IMR-90 (cell line): ENCODE measurements at regions not wholly inside any gene's neighbourhood (a gene's known extent, or its start where the extent isn't known, plus 50 kb on each side); places are given as distances from the start of the nearest gene placed in this dataset.

Experiments
- ATAC-seq: fragments of 200-7000 bp; cut with Tn5 transposase; 2 replicates; pipeline ENCODE4 v1.9.1; 2020; ENCODE audit warnings: low read depth, mild to moderate bottlenecking, moderate library complexity
- BruUV-seq: library from RNA; stranded (reverse); fragments of 400-500 nt; replicated peaks from 2 replicates; lab custom pipeline; 2021; lab: Mats Ljungman, UMichigan
- CTCF ChIA-PET: fragments of 300-600 bp; formaldehyde crosslinking; extraction: SDS; loops from one replicate; lab custom pipeline; 2021; ENCODE audit warnings: antibody characterized with exemption; lab: Yijun Ruan, JAX
- POLR2A ChIA-PET: fragments of 300-600 bp; sonication (Branson Sonifier 250); formaldehyde crosslinking; loops from one replicate; lab custom pipeline; 2022; ENCODE audit warnings: antibody characterized with exemption; ENCODE audit not compliant: unreplicated experiment; lab: Charles Lee
- DNase-seq: peaks from one replicate; pipeline ENCODE4 v3.0.0; 2013
- H2AFZ ChIP-seq: replicated peaks from 2 replicates; pipeline ENCODE3; 2013; ENCODE audit warnings: low read length, mild to moderate bottlenecking; ENCODE audit not compliant: poor library complexity
- H2AK5ac ChIP-seq: 2 replicates; pipeline ENCODE4 v1.6.1; 2013; ENCODE audit warnings: low read depth, low read length, inconsistent platforms
- H2AK9ac ChIP-seq: replicated peaks from 2 replicates; pipeline ENCODE3; 2013; ENCODE audit warnings: mild to moderate bottlenecking, low read depth, low read length, moderate library complexity; ENCODE audit not compliant: poor library complexity
- H2BK120ac ChIP-seq: 2 replicates; pipeline ENCODE4 v1.6.1; 2013; ENCODE audit warnings: low read depth, low read length, inconsistent platforms
- H2BK15ac ChIP-seq: 3 replicates; pipeline ENCODE4 v1.6.1; 2013; ENCODE audit warnings: low read depth, low read length, inconsistent platforms
- H2BK20ac ChIP-seq: 2 replicates; pipeline ENCODE4 v1.6.1; 2013; ENCODE audit warnings: low read depth, mild to moderate bottlenecking, inconsistent platforms, low read length, moderate library complexity
- H2BK5ac ChIP-seq: 2 replicates; pipeline ENCODE4 v1.6.1; 2013; ENCODE audit warnings: mild to moderate bottlenecking, low read depth, low read length, inconsistent platforms; ENCODE audit not compliant: poor library complexity, severe bottlenecking
- H3K14ac ChIP-seq: replicated peaks from 2 replicates; pipeline ENCODE4 v1.6.1; 2013; ENCODE audit warnings: low read depth, low read length, inconsistent platforms
- H3K18ac ChIP-seq: 2 replicates; pipeline ENCODE4 v1.6.1; 2013; ENCODE audit warnings: low read depth, low read length, control low read depth
- H3K23ac ChIP-seq: 2 replicates; pipeline ENCODE4 v1.6.1; 2013; ENCODE audit warnings: low read depth, low read length, inconsistent platforms
- H3K27ac ChIP-seq: 2 replicates; pipeline ENCODE4 v1.5.1; 2013; ENCODE audit warnings: mild to moderate bottlenecking, control low read depth, low read length; ENCODE audit not compliant: insufficient read depth
- H3K27me3 ChIP-seq: 2 replicates; pipeline ENCODE4 v1.6.1; 2013; ENCODE audit warnings: low read length; ENCODE audit not compliant: control insufficient read depth, insufficient read depth
- H3K36me3 ChIP-seq: 2 replicates; pipeline ENCODE4 v1.6.1; 2013; ENCODE audit warnings: low read length, mixed read lengths; ENCODE audit not compliant: control insufficient read depth, insufficient read depth
- H3K4ac ChIP-seq: 2 replicates; pipeline ENCODE4 v1.6.1; 2013; ENCODE audit warnings: low read depth, low read length, inconsistent platforms
- H3K4me1 ChIP-seq: 2 replicates; pipeline ENCODE4 v1.6.1; 2013; ENCODE audit warnings: low read length, mixed read lengths; ENCODE audit not compliant: control insufficient read depth, insufficient read depth
- H3K4me2 ChIP-seq: 2 replicates; pipeline ENCODE4 v1.6.1; 2013; ENCODE audit warnings: low read depth, mild to moderate bottlenecking, control low read depth, low read length, moderate library complexity
- H3K4me3 ChIP-seq: 2 replicates; pipeline ENCODE4 v1.5.1; 2013; ENCODE audit warnings: low read depth, mild to moderate bottlenecking, control low read depth, low read length, moderate library complexity; ENCODE audit not compliant: insufficient read depth
- H3K56ac ChIP-seq: 2 replicates; pipeline ENCODE4 v1.6.1; 2013; ENCODE audit warnings: low read length, inconsistent platforms; ENCODE audit not compliant: insufficient read depth; ENCODE audit errors: extremely low read depth
- H3K79me1 ChIP-seq, 2 experiments: 2 replicates each; pipeline ENCODE4 v1.6.1; 2013; ENCODE audit warnings: low read length in 2 of 2, inconsistent platforms in 1 of 2, low read depth in 1 of 2
- H3K9ac ChIP-seq: 2 replicates; pipeline ENCODE4 v1.6.1; 2013; ENCODE audit warnings: low read depth, low read length, control low read depth
- H3K9me1 ChIP-seq: 2 replicates; pipeline ENCODE4 v1.6.1; 2013; ENCODE audit warnings: low read length, inconsistent platforms; ENCODE audit not compliant: insufficient read depth
- H3K9me3 ChIP-seq: 2 replicates; pipeline ENCODE4 v1.6.1; 2013; ENCODE audit warnings: low read length; ENCODE audit not compliant: control insufficient read depth, insufficient read depth
- H4K20me1 ChIP-seq: 2 replicates; pipeline ENCODE4 v1.6.1; 2013; ENCODE audit warnings: low read length, inconsistent platforms; ENCODE audit not compliant: insufficient read depth
- H4K5ac ChIP-seq: 2 replicates; pipeline ENCODE4 v1.6.1; 2013; ENCODE audit warnings: mild to moderate bottlenecking, low read depth, low read length, control low read depth
- H4K8ac ChIP-seq, 2 experiments: 2 replicates each; pipeline ENCODE4 v1.6.1; 2013; ENCODE audit warnings: low read depth in 2 of 2, low read length in 2 of 2, control low read depth in 1 of 2, inconsistent platforms in 1 of 2
- H4K91ac ChIP-seq: 2 replicates; pipeline ENCODE4 v1.6.1; 2013; ENCODE audit warnings: low read depth, low read length, inconsistent platforms; ENCODE audit not compliant: insufficient read depth
- BHLHE40 ChIP-seq: fragments of 150-350 bp; IDR thresholded peaks from 2 replicates; pipeline ENCODE4 v1.6.1; 2016; ENCODE audit warnings: mild to moderate bottlenecking, low read depth, low read length
- CEBPB ChIP-seq: IDR thresholded peaks from 2 replicates; pipeline ENCODE4 v1.6.1; 2012; ENCODE audit warnings: low read depth, low read length, improper control_type of control experiment
- CHD1 ChIP-seq: IDR thresholded peaks from 2 replicates; pipeline ENCODE4 v1.6.1; 2012; ENCODE audit warnings: low read depth, low read length, improper control_type of control experiment
- FOS ChIP-seq: fragments of 150-350 bp; IDR thresholded peaks from 2 replicates; pipeline ENCODE4 v1.6.1; 2016; ENCODE audit warnings: low read depth, low read length
- MAFK ChIP-seq: IDR thresholded peaks from 2 replicates; pipeline ENCODE4 v1.6.1; 2012; ENCODE audit warnings: low read depth, low read length, improper control_type of control experiment
- MAZ ChIP-seq: IDR thresholded peaks from 2 replicates; pipeline ENCODE4 v1.6.1; 2012; ENCODE audit warnings: low read depth, mild to moderate bottlenecking, low read length, improper control_type of control experiment, moderate library complexity, borderline replicate concordance
- MXI1 ChIP-seq: IDR thresholded peaks from 2 replicates; pipeline ENCODE4 v1.6.1; 2012; ENCODE audit warnings: low read depth, mild to moderate bottlenecking, low read length, moderate library complexity, borderline replicate concordance
- NFE2L2 ChIP-seq: fragments of 150-350 bp; IDR thresholded peaks from 2 replicates; pipeline ENCODE4 v1.6.1; 2016; ENCODE audit warnings: low read depth, mild to moderate bottlenecking, low read length
- POLR2A ChIP-seq: IDR thresholded peaks from 2 replicates; pipeline ENCODE4 v1.6.1; 2012; ENCODE audit warnings: mild to moderate bottlenecking, low read depth, low read length
- RAD21 ChIP-seq: IDR thresholded peaks from 2 replicates; pipeline ENCODE4 v1.6.1; 2012; ENCODE audit warnings: low read length, improper control_type of control experiment
- RCOR1 ChIP-seq: IDR thresholded peaks from 2 replicates; pipeline ENCODE4 v1.6.1; 2012; ENCODE audit warnings: mild to moderate bottlenecking, low read length, improper control_type of control experiment; ENCODE audit not compliant: insufficient replicate concordance
- RFX5 ChIP-seq: IDR thresholded peaks from 2 replicates; pipeline ENCODE4 v1.8.0; 2012; ENCODE audit warnings: low read depth, mild to moderate bottlenecking, low read length, moderate library complexity
- SMC3 ChIP-seq: fragments of 150-350 bp; IDR thresholded peaks from 2 replicates; pipeline ENCODE4 v1.6.1; 2016; ENCODE audit warnings: low read depth, mild to moderate bottlenecking, antibody characterized with exemption, low read length, moderate library complexity
- WGBS, 2 experiments: methylation state at CpG; one replicate each; pipeline versions ENCODE4 v1.1.5 to v1.1.7; 2013; ENCODE audit warnings: missing lambda C conversion rate in 2 of 2; ENCODE audit not compliant: insufficient read length in 1 of 2; ENCODE audit errors: extremely low coverage in 2 of 2; 5-methylcytosine and 5-hydroxymethylcytosine counted together
- dilution Hi-C: fragments of 300-500 bp; cut with HindIII; formaldehyde crosslinking; loops from one replicate; pipeline ENCODE4 v1.14.3; 2018; ENCODE audit warnings: low sequenced_read_pairs; ENCODE audit not compliant: unreplicated experiment
- in situ Hi-C: fragments of 300-500 bp; cut with MboI; formaldehyde crosslinking; loops from 3 replicates; pipeline ENCODE4 v1.14.3; 2019; ENCODE audit warnings: low sequenced_read_pairs, inconsistent platforms, mixed read lengths
- intact Hi-C: fragments of 100-400 bp; cut with micrococcal nuclease; formaldehyde crosslinking; loops from 2 replicates; pipeline ENCODE4 v1.10.0; 2022
- TF ChIP-seq, protein P1 (sequence below): fragments of 150-350 bp; IDR thresholded peaks from 2 replicates; pipeline ENCODE4 v1.6.1; 2017; ENCODE audit warnings: mild to moderate bottlenecking, antibody characterized with exemption, low read length, low read depth
- TF ChIP-seq, protein P2 (sequence below): fragments of 150-350 bp; IDR thresholded peaks from 2 replicates; pipeline ENCODE4 v1.6.1; 2016; ENCODE audit warnings: low read depth, mild to moderate bottlenecking, low read length, moderate library complexity, borderline replicate concordance
- TF ChIP-seq, protein P3 (sequence below): conservative IDR thresholded peaks from 2 replicates; pipeline ENCODE4 v1.5.1; 2012; ENCODE audit warnings: mild to moderate bottlenecking, low read depth, low read length, improper control_type of control experiment

DNA sequence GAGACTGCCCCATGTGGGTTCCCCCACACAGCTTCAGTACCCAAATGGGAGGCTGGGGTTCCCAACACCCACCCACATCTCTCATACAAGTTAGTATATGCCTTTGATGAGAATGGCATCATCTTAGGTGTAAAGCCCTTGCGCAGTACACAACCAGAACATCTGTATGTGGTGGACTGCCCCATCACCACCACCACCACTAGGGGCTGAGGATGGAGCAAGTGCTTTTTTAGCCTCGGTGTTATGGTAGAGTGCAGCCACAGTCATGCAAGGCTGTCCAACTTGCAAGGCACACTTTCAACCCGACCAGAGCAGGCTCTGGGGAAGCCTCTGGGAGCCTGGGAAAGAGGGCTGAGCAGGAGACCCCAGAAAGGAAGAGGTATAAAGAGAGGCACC, 241.2 kb downstream of the TFCP2L1 start:
- H3K4me3 ChIP-seq = no peak overlapping the region
- H2BK15ac ChIP-seq = no peak overlapping the region
- no peak overlapping the region for H2BK120ac ChIP-seq
- no peak overlapping the region for H3K14ac ChIP-seq
- H3K18ac ChIP-seq = no peak overlapping the region
- no TSS peak for BruUV-seq
- no peak overlapping the region for H4K8ac ChIP-seq
- dilution Hi-C loops (no loop called here), intact Hi-C loops (no loop called here), in situ Hi-C loops (no loop called here)
- TF ChIP-seq, protein P1, sequence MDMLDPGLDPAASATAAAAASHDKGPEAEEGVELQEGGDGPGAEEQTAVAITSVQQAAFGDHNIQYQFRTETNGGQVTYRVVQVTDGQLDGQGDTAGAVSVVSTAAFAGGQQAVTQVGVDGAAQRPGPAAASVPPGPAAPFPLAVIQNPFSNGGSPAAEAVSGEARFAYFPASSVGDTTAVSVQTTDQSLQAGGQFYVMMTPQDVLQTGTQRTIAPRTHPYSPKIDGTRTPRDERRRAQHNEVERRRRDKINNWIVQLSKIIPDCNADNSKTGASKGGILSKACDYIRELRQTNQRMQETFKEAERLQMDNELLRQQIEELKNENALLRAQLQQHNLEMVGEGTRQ = no peak
- no peak for TF ChIP-seq NFE2L2
- TF ChIP-seq CHD1 = no peak
- TF ChIP-seq POLR2A = no peak
- no peak for TF ChIP-seq SMC3
- TF ChIP-seq MAZ = no peak
- TF ChIP-seq, protein P2, sequence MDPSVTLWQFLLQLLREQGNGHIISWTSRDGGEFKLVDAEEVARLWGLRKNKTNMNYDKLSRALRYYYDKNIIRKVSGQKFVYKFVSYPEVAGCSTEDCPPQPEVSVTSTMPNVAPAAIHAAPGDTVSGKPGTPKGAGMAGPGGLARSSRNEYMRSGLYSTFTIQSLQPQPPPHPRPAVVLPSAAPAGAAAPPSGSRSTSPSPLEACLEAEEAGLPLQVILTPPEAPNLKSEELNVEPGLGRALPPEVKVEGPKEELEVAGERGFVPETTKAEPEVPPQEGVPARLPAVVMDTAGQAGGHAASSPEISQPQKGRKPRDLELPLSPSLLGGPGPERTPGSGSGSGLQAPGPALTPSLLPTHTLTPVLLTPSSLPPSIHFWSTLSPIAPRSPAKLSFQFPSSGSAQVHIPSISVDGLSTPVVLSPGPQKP = no peak
- TF ChIP-seq BHLHE40 = no peak
- TF ChIP-seq RCOR1 = no peak
- TF ChIP-seq, protein P3, sequence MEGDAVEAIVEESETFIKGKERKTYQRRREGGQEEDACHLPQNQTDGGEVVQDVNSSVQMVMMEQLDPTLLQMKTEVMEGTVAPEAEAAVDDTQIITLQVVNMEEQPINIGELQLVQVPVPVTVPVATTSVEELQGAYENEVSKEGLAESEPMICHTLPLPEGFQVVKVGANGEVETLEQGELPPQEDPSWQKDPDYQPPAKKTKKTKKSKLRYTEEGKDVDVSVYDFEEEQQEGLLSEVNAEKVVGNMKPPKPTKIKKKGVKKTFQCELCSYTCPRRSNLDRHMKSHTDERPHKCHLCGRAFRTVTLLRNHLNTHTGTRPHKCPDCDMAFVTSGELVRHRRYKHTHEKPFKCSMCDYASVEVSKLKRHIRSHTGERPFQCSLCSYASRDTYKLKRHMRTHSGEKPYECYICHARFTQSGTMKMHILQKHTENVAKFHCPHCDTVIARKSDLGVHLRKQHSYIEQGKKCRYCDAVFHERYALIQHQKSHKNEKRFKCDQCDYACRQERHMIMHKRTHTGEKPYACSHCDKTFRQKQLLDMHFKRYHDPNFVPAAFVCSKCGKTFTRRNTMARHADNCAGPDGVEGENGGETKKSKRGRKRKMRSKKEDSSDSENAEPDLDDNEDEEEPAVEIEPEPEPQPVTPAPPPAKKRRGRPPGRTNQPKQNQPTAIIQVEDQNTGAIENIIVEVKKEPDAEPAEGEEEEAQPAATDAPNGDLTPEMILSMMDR = no peak
- no peak for TF ChIP-seq FOS
- TF ChIP-seq MXI1 = no peak
- TF ChIP-seq RAD21 = no peak
- TF ChIP-seq MAFK = no peak
- TF ChIP-seq RFX5 = no peak
- no peak for TF ChIP-seq CEBPB
- H3K9me3 ChIP-seq = peaks cover 12% of the 10 kb centered on the region
- no peak overlapping the region for H4K91ac ChIP-seq
- CTCF ChIA-PET = no interaction called here
- H3K36me3 ChIP-seq = no peaks in the 10 kb centered on the region
- H2AFZ ChIP-seq = no peak overlapping the region
- DNase-seq = no peak
- no peak overlapping the region for H3K23ac ChIP-seq
- H4K20me1 ChIP-seq = no peaks in the 10 kb centered on the region
- H4K5ac ChIP-seq = no peak overlapping the region
- H2BK20ac ChIP-seq = no peak overlapping the region
- H3K27me3 ChIP-seq = peaks cover 75% of the 10 kb centered on the region
- H3K4ac ChIP-seq = no peak overlapping the region
- H3K4me1 ChIP-seq = no peaks in the 10 kb centered on the region
- H3K27ac ChIP-seq = no peak overlapping the region
- H3K9me1 ChIP-seq = no peaks in the 10 kb centered on the region
- H2BK5ac ChIP-seq = no peak overlapping the region
- no peak overlapping the region for H2AK5ac ChIP-seq
- H3K4me2 ChIP-seq = no peak overlapping the region
- H3K79me1 ChIP-seq = no peaks in the 10 kb centered on the region
- no peak overlapping the region for H3K9ac ChIP-seq
- WGBS, 2 experiments = no CpG with 5 or more reads among the region's 3 CpGs
- POLR2A ChIA-PET = no interaction called here
- no peak for ATAC-seq
- no peak overlapping the region for H2AK9ac ChIP-seq
- H3K56ac ChIP-seq = no peak overlapping the region
